Astrocyte (in vitro differentiated cells and primary cell): ENCODE measurements at regions not wholly inside any gene's neighbourhood (a gene's known extent, or its start where the extent isn't known, plus 50 kb on each side); places are given as distances from the start of the nearest gene placed in this dataset.

Experiments used
- EZH2 ChIP-seq: IDR thresholded peaks from 2 replicates; pipeline ENCODE4 v1.6.1; 2012; ENCODE audit warnings: mild to moderate bottlenecking, low read length, inconsistent platforms; ENCODE audit not compliant: insufficient read depth
- TF ChIP-seq, protein P1 (sequence below): IDR thresholded peaks from 2 replicates; pipeline ENCODE4 v1.5.1; 2011; ENCODE audit warnings: low read depth, mild to moderate bottlenecking, inconsistent platforms, low read length, moderate library complexity; ENCODE audit not compliant: insufficient read depth

DNA sequence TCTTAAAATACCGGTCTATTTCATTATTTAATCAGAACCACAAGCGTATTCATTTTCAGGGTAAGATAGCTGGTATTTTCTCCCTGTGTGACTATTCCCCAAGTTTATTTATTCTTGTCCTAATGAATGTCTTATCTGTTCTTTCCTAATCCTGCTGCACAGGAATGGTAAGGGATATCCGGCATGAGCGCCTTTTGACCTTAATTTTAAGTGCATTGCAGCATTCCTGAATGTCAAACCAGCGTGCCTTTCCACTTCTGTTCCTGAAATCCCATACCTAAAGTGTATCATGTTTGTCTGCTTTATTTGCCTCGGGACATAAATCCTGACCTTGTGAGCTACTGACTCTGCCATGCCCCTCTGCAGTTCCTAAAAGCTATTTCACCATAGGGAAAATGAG lies 1713.2 kb upstream of the FLRT2 start:
- TF ChIP-seq, protein P1, sequence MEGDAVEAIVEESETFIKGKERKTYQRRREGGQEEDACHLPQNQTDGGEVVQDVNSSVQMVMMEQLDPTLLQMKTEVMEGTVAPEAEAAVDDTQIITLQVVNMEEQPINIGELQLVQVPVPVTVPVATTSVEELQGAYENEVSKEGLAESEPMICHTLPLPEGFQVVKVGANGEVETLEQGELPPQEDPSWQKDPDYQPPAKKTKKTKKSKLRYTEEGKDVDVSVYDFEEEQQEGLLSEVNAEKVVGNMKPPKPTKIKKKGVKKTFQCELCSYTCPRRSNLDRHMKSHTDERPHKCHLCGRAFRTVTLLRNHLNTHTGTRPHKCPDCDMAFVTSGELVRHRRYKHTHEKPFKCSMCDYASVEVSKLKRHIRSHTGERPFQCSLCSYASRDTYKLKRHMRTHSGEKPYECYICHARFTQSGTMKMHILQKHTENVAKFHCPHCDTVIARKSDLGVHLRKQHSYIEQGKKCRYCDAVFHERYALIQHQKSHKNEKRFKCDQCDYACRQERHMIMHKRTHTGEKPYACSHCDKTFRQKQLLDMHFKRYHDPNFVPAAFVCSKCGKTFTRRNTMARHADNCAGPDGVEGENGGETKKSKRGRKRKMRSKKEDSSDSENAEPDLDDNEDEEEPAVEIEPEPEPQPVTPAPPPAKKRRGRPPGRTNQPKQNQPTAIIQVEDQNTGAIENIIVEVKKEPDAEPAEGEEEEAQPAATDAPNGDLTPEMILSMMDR, result no peak
- TF ChIP-seq EZH2, result no peak
